A549 (cell line): ENCODE measurements at regions not wholly inside any gene's neighbourhood (a gene's known extent, or its start where the extent isn't known, plus 50 kb on each side); places are given as distances from the start of the nearest gene placed in this dataset.

ENCODE experiments used
- ATAC-seq, 2 experiments: fragments of 200-7000 bp in 1 of 2; fragments of >200 bp in 1 of 2; cut with Nextera tagmentation in 1 of 2; cut with Tn5 transposase in 1 of 2; 3 replicates each; pipeline versions ENCODE4 v1.8.0 to v1.9.1; 2018 to 2020; ENCODE audit warnings: mild to moderate bottlenecking in 1 of 2, moderate library complexity in 1 of 2
- CTCF ChIA-PET: fragments of 300-600 bp; sonication (Branson Sonifier 250); formaldehyde crosslinking; extraction: SDS; loops from one replicate; lab custom pipeline; 2021; ENCODE audit warnings: antibody characterized with exemption, inconsistent platforms; lab: Yijun Ruan, JAX
- POLR2A ChIA-PET: fragments of 350-600 bp; formaldehyde crosslinking; extraction: SDS; loops from one replicate; lab custom pipeline; 2021; ENCODE audit warnings: antibody characterized with exemption, inconsistent platforms; lab: Yijun Ruan, JAX
- DNase-seq, 2 experiments: peaks; one replicate each; pipeline versions ENCODE4 v3.0.0 to v3.0.0-alpha.2; 2011 to 2016; ENCODE audit warnings: low read depth in 1 of 2, low spot score in 1 of 2
- FAIRE-seq: peaks from 2 replicates; lab custom pipeline; 2011; peaks lifted over from hg19 to GRCh38; lab: Jason Lieb, UNC
- H3K27ac ChIP-seq, 2 experiments: fragments of >200 bp; sonication (Bioruptor Twin); formaldehyde crosslinking; 3 replicates each; pipeline ENCODE4 v1.5.1; 2016 to 2017
- H3K4me1 ChIP-seq: fragments of >200 bp; sonication (Bioruptor Twin); formaldehyde crosslinking; 3 replicates; pipeline ENCODE4 v1.6.1; 2016
- H3K4me2 ChIP-seq: fragments of >200 bp; sonication (Bioruptor Twin); formaldehyde crosslinking; 3 replicates; pipeline ENCODE4 v1.6.1; 2016
- H3K4me3 ChIP-seq: fragments of >200 bp; sonication (Bioruptor Twin); formaldehyde crosslinking; 3 replicates; pipeline ENCODE4 v1.5.1; 2016
- H3K9me3 ChIP-seq: fragments of >200 bp; sonication (Bioruptor Twin); formaldehyde crosslinking; 3 replicates; pipeline ENCODE4 v1.6.1; 2016
- CEBPB ChIP-seq, 2 experiments: fragments of >200 bp in 1 of 2; sonication (Bioruptor Twin) in 1 of 2; formaldehyde crosslinking in 1 of 2; IDR thresholded peaks; 2 replicates each; pipeline ENCODE4 v1.6.1; 2012 to 2016
- CTCF ChIP-seq: fragments of >200 bp; sonication (Bioruptor Twin); formaldehyde crosslinking; IDR thresholded peaks from 3 replicates; pipeline ENCODE4 v1.5.1; 2016
- E2F6 ChIP-seq: IDR thresholded peaks from 2 replicates; pipeline ENCODE4 v1.6.1; 2012; ENCODE audit warnings: low read depth, borderline replicate concordance
- EP300 ChIP-seq, 2 experiments: fragments of >200 bp; sonication (Bioruptor Twin); formaldehyde crosslinking; IDR thresholded peaks; 2 replicates in 1 of 2; 3 replicates in 1 of 2; pipeline ENCODE4 v1.6.1; 2016 to 2017
- FOSB ChIP-seq: fragments of 250-450 bp; sonication (Bioruptor Pico); IDR thresholded peaks from 2 replicates; pipeline ENCODE4 v1.5.0; 2020; ENCODE audit warnings: mild to moderate bottlenecking, moderate library complexity
- FOSL2 ChIP-seq, 2 experiments: fragments of 450-650 bp in 1 of 2; fragments of >200 bp in 1 of 2; sonication (Bioruptor Twin) in 1 of 2; formaldehyde crosslinking; IDR thresholded peaks; 2 replicates each; pipeline versions ENCODE4 v1.5.0 to v1.6.1; 2016 to 2020; ENCODE audit warnings: mild to moderate bottlenecking in 1 of 2, moderate library complexity in 1 of 2
- FOXS1 ChIP-seq: fragments of 250-450 bp; sonication (Bioruptor Pico); IDR thresholded peaks from 2 replicates; pipeline ENCODE4 v1.5.0; 2020; ENCODE audit warnings: mild to moderate bottlenecking, moderate library complexity
- GATA3 ChIP-seq: IDR thresholded peaks from 2 replicates; pipeline ENCODE4 v1.6.1; 2012; ENCODE audit warnings: borderline replicate concordance
- HOXA7 ChIP-seq: fragments of 250-450 bp; sonication (Bioruptor Pico); IDR thresholded peaks from 2 replicates; pipeline ENCODE4 v1.5.0; 2020; ENCODE audit warnings: mild to moderate bottlenecking, moderate library complexity
- JUN ChIP-seq, 2 experiments: fragments of >200 bp; sonication (Bioruptor Twin); formaldehyde crosslinking; IDR thresholded peaks; 2 replicates in 1 of 2; 3 replicates in 1 of 2; pipeline ENCODE4 v1.6.1; 2016 to 2017
- KDM5A ChIP-seq: fragments of 200-600 bp; sonication (generic); IDR thresholded peaks from 2 replicates; pipeline ENCODE4 v1.6.1; 2016; ENCODE audit warnings: antibody characterized with exemption, mild to moderate bottlenecking
- MAFK ChIP-seq: fragments of 450-650 bp; IDR thresholded peaks from 2 replicates; pipeline ENCODE4 v1.6.1; 2014; ENCODE audit not compliant: partially characterized antibody
- MAZ ChIP-seq: fragments of 150-350 bp; IDR thresholded peaks from 2 replicates; pipeline ENCODE4 v1.6.1; 2014; ENCODE audit warnings: antibody characterized with exemption, low read depth, low read length, borderline replicate concordance
- NPAS2 ChIP-seq: fragments of 250-450 bp; sonication (Bioruptor Pico); IDR thresholded peaks from 2 replicates; pipeline ENCODE4 v1.8.0; 2022; ENCODE audit warnings: mild to moderate bottlenecking, moderate library complexity, borderline replicate concordance
- PBX3 ChIP-seq: IDR thresholded peaks from 2 replicates; pipeline ENCODE4 v1.6.1; 2012
- POLR2A ChIP-seq: IDR thresholded peaks from 2 replicates; pipeline ENCODE4 v1.6.1; 2012; ENCODE audit warnings: mild to moderate bottlenecking, low read length
- POLR2AphosphoS2 ChIP-seq: conservative IDR thresholded peaks from 2 replicates; pipeline ENCODE4 v1.6.1; 2012; ENCODE audit warnings: low read length, improper control_type of control experiment, inconsistent platforms
- SMC3 ChIP-seq: fragments of >200 bp; sonication (Bioruptor Twin); formaldehyde crosslinking; IDR thresholded peaks from 3 replicates; pipeline ENCODE4 v1.6.1; 2018; ENCODE audit warnings: inconsistent platforms
- SREBF2 ChIP-seq: fragments of 450-650 bp; IDR thresholded peaks from 2 replicates; pipeline ENCODE4 v1.6.1; 2014; ENCODE audit warnings: mild to moderate bottlenecking, moderate library complexity
- USF2 ChIP-seq: fragments of 450-650 bp; IDR thresholded peaks from 2 replicates; pipeline ENCODE4 v1.6.1; 2014; ENCODE audit warnings: antibody characterized with exemption
- WGBS: methylation state at CpG from one replicate; pipeline ENCODE4 v1.1.6; 2017; ENCODE audit errors: missing lambda C conversion rate; 5-methylcytosine and 5-hydroxymethylcytosine counted together

GRCh38 chr19:7415857-7416371, 67.2 kb downstream of the ARHGEF18 start (continued):
- TF ChIP-seq USF2: no peak
- no peak for TF ChIP-seq FOXS1

- ATAC-seq: peak; percentile 34 to 41; a peak in 4 of 6 replicates
- CTCF ChIA-PET: no interaction called here
- TF ChIP-seq PBX3: no peak
- no peak for TF ChIP-seq NPAS2 (CRISPR knock-in tag)
- no peak for TF ChIP-seq KDM5A
- no peak for TF ChIP-seq FOXS1
- TF ChIP-seq MAFK: no peak
- TF ChIP-seq GATA3: no peak
- no peak for TF ChIP-seq HOXA7 (CRISPR knock-in tag)
- TF ChIP-seq CTCF: no peak
- TF ChIP-seq EP300 (IDR thresholded peaks at IDR 0.05): no peak
- TF ChIP-seq E2F6: no peak
- no peak for TF ChIP-seq POLR2AphosphoS2
- no peak for TF ChIP-seq POLR2A
- TF ChIP-seq SMC3: no peak
- no peak for TF ChIP-seq FOSB (CRISPR knock-in tag)
Observed at GRCh38 chr19:7417671-7418324, 69.1 kb downstream of the ARHGEF18 start.

GRCh38 chr19:7418596-7418995, 69.9 kb downstream of the ARHGEF18 start:
- 81% methylated on average over 9 of the region's 9 CpGs for WGBS
- FAIRE-seq (no peak), ATAC-seq (no peak), DNase-seq (no peak)
- no peak overlapping the region for H3K4me3 ChIP-seq
- POLR2A ChIA-PET: no interaction called here
- no peaks in the 10 kb centered on the region for H3K9me3 ChIP-seq
- H3K4me1 ChIP-seq: peaks cover 32% of the 10 kb centered on the region
- peak overlapping the region; percentile 35 to 66; a peak in 1 of 6 replicates for H3K27ac ChIP-seq
- CTCF ChIA-PET: no interaction called here
- H3K4me2 ChIP-seq: no peak overlapping the region; the same call in 2 of the 3 replicates
- TF ChIP-seq CEBPB (IDR thresholded peaks at IDR 0.05): no peak
- no peak for TF ChIP-seq FOXS1
- TF ChIP-seq MAZ: no peak

More at GRCh38 chr19:7417671-7418324, 69.1 kb downstream of the ARHGEF18 start:
- Histone ChIP-seq H3K27ac (peak overlapping the region; percentile 61 to 66; a peak in 3 of 6 replicates), H3K4me1 (peaks cover 32% of the 10 kb centered on the region), H3K4me3 (no peak overlapping the region), H3K9me3 (no peaks in the 10 kb centered on the region), H3K4me2 (peak overlapping the region; percentile 42; the same call in 2 of the 3 replicates)
- FAIRE-seq: no peak
- POLR2A ChIA-PET: no interaction called here
- DNase-seq: no peak
- 70% methylated on average over 7 of the region's 9 CpGs for WGBS

- H3K4me3 ChIP-seq: no peak overlapping the region
- H3K27ac ChIP-seq: no peak overlapping the region
- no peak for TF ChIP-seq FOSL2 (IDR thresholded peaks at IDR 0.05)
- no peak for TF ChIP-seq FOSL2 (CRISPR knock-in tag; IDR thresholded peaks at IDR 0.05)
- no peak for TF ChIP-seq POLR2AphosphoS2
- TF ChIP-seq USF2: no peak
- TF ChIP-seq GATA3: no peak
- no peak for TF ChIP-seq SREBF2
- no peak for TF ChIP-seq JUN (IDR thresholded peaks at IDR 0.05)
- CTCF ChIA-PET: no interaction called here
- POLR2A ChIA-PET: no interaction called here
- no peaks in the 10 kb centered on the region for H3K9me3 ChIP-seq
- no peak overlapping the region for H3K4me2 ChIP-seq
- no peak for ATAC-seq
- FAIRE-seq: no peak
- DNase-seq: no peak
- WGBS: 88% methylated on average over 8 of the region's 12 CpGs
- H3K4me1 ChIP-seq: peaks cover 32% of the 10 kb centered on the region
Observed at GRCh38 chr19:7419153-7419552, 69.7 kb downstream of the PEX11G start.
